ENCODE measurements at regions not wholly inside any gene's neighbourhood (a gene's known extent, or its start where the extent isn't known, plus 50 kb on each side); places are given as distances from the start of the nearest gene placed in this dataset.

- no peak for TF ChIP-seq STAT6 (CRISPR knock-in tag; conservative IDR thresholded peaks at IDR 0.05; ENCODE audit: low read depth)
- TF ChIP-seq ZNF396 (CRISPR knock-in tag; IDR thresholded peaks at IDR 0.05; ENCODE audit: borderline replicate concordance), result no peak
- TF ChIP-seq HMGXB4 (CRISPR knock-in tag; IDR thresholded peaks at IDR 0.05), result no peak
- no peak for TF ChIP-seq ZNF425 (CRISPR knock-in tag; conservative IDR thresholded peaks at IDR 0.05)
- TF ChIP-seq NFATC4 (CRISPR knock-in tag; IDR thresholded peaks at IDR 0.05), result no peak
- no peak for TF ChIP-seq SMAD3 (CRISPR knock-in tag; IDR thresholded peaks at IDR 0.05; ENCODE audit: borderline replicate concordance)
- no peak for TF ChIP-seq MAX (CRISPR knock-in tag; IDR thresholded peaks at IDR 0.05)
Observed at GRCh38 chr5:164364237-164365208, 859.1 kb downstream of the MAT2B start (continued).

- POLR2A ChIA-PET, result no interaction called here
- Mint-ChIP-seq H3K27me3 (ENCODE audit: low read depth) (no peaks in the 10 kb centered on the region), H3K36me3 (no peaks in the 10 kb centered on the region), H3K27ac (no peak overlapping the region), H3K4me3 (no peak overlapping the region), H3K9me3 (no peaks in the 10 kb centered on the region), H3K4me1 (no peaks in the 10 kb centered on the region)
- DNase-seq (ENCODE audit: low spot score) (no peak), ATAC-seq (no peak)
- CTCF ChIA-PET, result no interaction called here
- TF ChIP-seq ZNF532 (CRISPR knock-in tag; IDR thresholded peaks at IDR 0.05; ENCODE audit: borderline replicate concordance) (no peak), E2F5 (CRISPR knock-in tag; IDR thresholded peaks at IDR 0.05) (no peak), E2F1 (CRISPR knock-in tag; IDR thresholded peaks at IDR 0.05) (no peak), ERG (CRISPR knock-in tag; IDR thresholded peaks at IDR 0.05) (no peak), ZNF396 (CRISPR knock-in tag; IDR thresholded peaks at IDR 0.05; ENCODE audit: borderline replicate concordance) (no peak), ATF6 (CRISPR knock-in tag; IDR thresholded peaks at IDR 0.05) (no peak), USF1 (CRISPR knock-in tag; IDR thresholded peaks at IDR 0.05) (no peak)
Observed at GRCh38 chr5:164370841-164371240, 865.4 kb downstream of the MAT2B start.
